Vagina (tissue), 2 donors: ENCODE measurements at regions not wholly inside any gene's neighbourhood (a gene's known extent, or its start where the extent isn't known, plus 50 kb on each side); places are given as distances from the start of the nearest gene placed in this dataset.

Experiments
- CTCF ChIP-seq, 3 experiments: fragments of 450-650 bp in 2 of 3; fragments of 200-600 bp in 1 of 3; sonication (generic) in 1 of 3; IDR thresholded peaks; one replicate each; pipeline ENCODE4 v1.5.1; 2017 to 2019; ENCODE audit warnings: antibody characterized with exemption in 3 of 3, mild to moderate bottlenecking in 2 of 3, moderate library complexity in 2 of 3
- POLR2A ChIP-seq, 2 donors: fragments of 450-650 bp; IDR thresholded peaks; one replicate each; pipeline ENCODE4 v1.6.1; 2017; ENCODE audit warnings: antibody characterized with exemption in 2 of 2, mild to moderate bottlenecking in 2 of 2, moderate library complexity in 2 of 2
- POLR2AphosphoS5 ChIP-seq, 2 donors: sonication (generic); formaldehyde crosslinking; IDR thresholded peaks; one replicate each; pipeline ENCODE4 v1.9.0; 2017; ENCODE audit warnings: antibody characterized with exemption in 2 of 2, mild to moderate bottlenecking in 2 of 2, low read depth in 1 of 2; ENCODE audit not compliant: insufficient read depth in 1 of 2

GRCh38 chr4:56755901-56756300 is 65.6 kb downstream of the SPINK2 start:
- no peak for TF ChIP-seq POLR2A (IDR thresholded peaks at IDR 0.05)
- TF ChIP-seq CTCF (IDR thresholded peaks at IDR 0.05) = no peak
- no peak for TF ChIP-seq POLR2AphosphoS5 (IDR thresholded peaks at IDR 0.05; ENCODE audit: insufficient read depth in 1 of 2, low read depth in 1 of 2)
